Osteoblast (primary cell): ENCODE measurements at regions not wholly inside any gene's neighbourhood (a gene's known extent, or its start where the extent isn't known, plus 50 kb on each side); places are given as distances from the start of the nearest gene placed in this dataset.

Experiments used
- DNase-seq: peaks from one replicate; pipeline ENCODE4 v3.0.0; 2011; ENCODE audit warnings: low spot score, mixed read lengths; ENCODE audit not compliant: insufficient read length; ENCODE audit errors: missing footprints
- H2AFZ ChIP-seq: 2 replicates; pipeline ENCODE4 v1.6.0; 2011; ENCODE audit warnings: mild to moderate bottlenecking, low read length
- H3K27ac ChIP-seq: 2 replicates; pipeline ENCODE4 v1.5.1; 2011; ENCODE audit warnings: mild to moderate bottlenecking, low read depth, low read length, moderate library complexity
- H3K27me3 ChIP-seq: 2 replicates; pipeline ENCODE4 v1.6.0; 2012; ENCODE audit warnings: mild to moderate bottlenecking, control low read depth, inconsistent platforms, low read length, moderate library complexity; ENCODE audit not compliant: insufficient read depth
- H3K36me3 ChIP-seq: 2 replicates; pipeline ENCODE4 v1.5.1; 2011; ENCODE audit warnings: mild to moderate bottlenecking, low read length, control low read depth, moderate library complexity; ENCODE audit not compliant: insufficient read depth
- H3K4me1 ChIP-seq: 2 replicates; pipeline ENCODE4 v1.5.1; 2011; ENCODE audit warnings: mild to moderate bottlenecking, low read length, control low read depth, moderate library complexity; ENCODE audit not compliant: insufficient read depth
- H3K4me2 ChIP-seq: 2 replicates; pipeline ENCODE4 v1.6.0; 2011; ENCODE audit warnings: mild to moderate bottlenecking, low read length; ENCODE audit not compliant: insufficient read depth
- H3K4me3 ChIP-seq: fragments of 200-600 bp; sonication (generic); 3 replicates; pipeline ENCODE4 v1.5.1; 2012; ENCODE audit warnings: mild to moderate bottlenecking, low read length, inconsistent platforms; ENCODE audit not compliant: insufficient read depth
- H3K79me2 ChIP-seq: 2 replicates; pipeline ENCODE4 v1.6.0; 2012; ENCODE audit warnings: mild to moderate bottlenecking, low read length, control low read depth, inconsistent platforms; ENCODE audit not compliant: insufficient read depth
- H3K9me3 ChIP-seq: 2 replicates; pipeline ENCODE4 v1.5.1; 2011; ENCODE audit warnings: low read depth, low read length, control low read depth
- H4K20me1 ChIP-seq: 2 replicates; pipeline ENCODE4 v1.6.0; 2012; ENCODE audit warnings: mild to moderate bottlenecking, low read length, control low read depth; ENCODE audit not compliant: insufficient read depth
- TF ChIP-seq, protein P1 (sequence below): IDR thresholded peaks from 2 replicates; pipeline ENCODE4 v1.5.1; 2011; ENCODE audit warnings: mild to moderate bottlenecking, low read depth, low read length, moderate library complexity; ENCODE audit errors: extremely low read depth

DNA sequence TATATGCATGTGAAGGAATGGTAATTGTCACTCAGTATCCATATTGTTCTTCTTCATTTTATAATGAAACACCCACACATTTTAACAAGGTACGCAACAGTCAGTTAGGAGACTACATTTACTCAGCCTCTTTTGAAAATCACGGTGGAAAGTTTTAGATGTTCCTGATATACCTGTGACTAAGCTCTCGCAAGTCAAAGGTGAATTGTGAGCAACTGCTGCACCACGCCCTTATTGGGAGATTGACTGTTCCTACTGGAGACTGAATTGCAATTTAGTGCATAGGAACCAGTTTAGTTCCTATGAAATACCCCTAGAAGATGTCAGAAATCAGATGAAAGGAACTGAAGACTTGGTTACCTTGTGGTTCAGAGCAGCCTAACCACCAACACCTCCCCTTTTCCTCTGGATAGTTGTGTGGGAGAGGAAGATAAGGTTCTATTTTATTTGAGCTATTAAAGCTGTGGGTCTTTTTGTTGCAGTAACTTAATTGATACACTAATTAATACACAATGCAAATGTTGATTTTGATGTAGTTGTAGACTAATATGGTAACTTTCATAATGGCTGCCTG is 1280.5 kb upstream of the CDH2 start:
- H3K79me2 ChIP-seq: no peaks in the 10 kb centered on the region
- no peak overlapping the region for H3K4me3 ChIP-seq
- no peaks in the 10 kb centered on the region for H3K9me3 ChIP-seq
- H3K27me3 ChIP-seq: no peaks in the 10 kb centered on the region
- TF ChIP-seq, protein P1, sequence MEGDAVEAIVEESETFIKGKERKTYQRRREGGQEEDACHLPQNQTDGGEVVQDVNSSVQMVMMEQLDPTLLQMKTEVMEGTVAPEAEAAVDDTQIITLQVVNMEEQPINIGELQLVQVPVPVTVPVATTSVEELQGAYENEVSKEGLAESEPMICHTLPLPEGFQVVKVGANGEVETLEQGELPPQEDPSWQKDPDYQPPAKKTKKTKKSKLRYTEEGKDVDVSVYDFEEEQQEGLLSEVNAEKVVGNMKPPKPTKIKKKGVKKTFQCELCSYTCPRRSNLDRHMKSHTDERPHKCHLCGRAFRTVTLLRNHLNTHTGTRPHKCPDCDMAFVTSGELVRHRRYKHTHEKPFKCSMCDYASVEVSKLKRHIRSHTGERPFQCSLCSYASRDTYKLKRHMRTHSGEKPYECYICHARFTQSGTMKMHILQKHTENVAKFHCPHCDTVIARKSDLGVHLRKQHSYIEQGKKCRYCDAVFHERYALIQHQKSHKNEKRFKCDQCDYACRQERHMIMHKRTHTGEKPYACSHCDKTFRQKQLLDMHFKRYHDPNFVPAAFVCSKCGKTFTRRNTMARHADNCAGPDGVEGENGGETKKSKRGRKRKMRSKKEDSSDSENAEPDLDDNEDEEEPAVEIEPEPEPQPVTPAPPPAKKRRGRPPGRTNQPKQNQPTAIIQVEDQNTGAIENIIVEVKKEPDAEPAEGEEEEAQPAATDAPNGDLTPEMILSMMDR: no peak
- no peak overlapping the region for H2AFZ ChIP-seq
- no peaks in the 10 kb centered on the region for H3K36me3 ChIP-seq
- H4K20me1 ChIP-seq: no peaks in the 10 kb centered on the region
- no peaks in the 10 kb centered on the region for H3K4me1 ChIP-seq
- no peak for DNase-seq
- no peak overlapping the region for H3K4me2 ChIP-seq
- H3K27ac ChIP-seq: no peak overlapping the region

DNA sequence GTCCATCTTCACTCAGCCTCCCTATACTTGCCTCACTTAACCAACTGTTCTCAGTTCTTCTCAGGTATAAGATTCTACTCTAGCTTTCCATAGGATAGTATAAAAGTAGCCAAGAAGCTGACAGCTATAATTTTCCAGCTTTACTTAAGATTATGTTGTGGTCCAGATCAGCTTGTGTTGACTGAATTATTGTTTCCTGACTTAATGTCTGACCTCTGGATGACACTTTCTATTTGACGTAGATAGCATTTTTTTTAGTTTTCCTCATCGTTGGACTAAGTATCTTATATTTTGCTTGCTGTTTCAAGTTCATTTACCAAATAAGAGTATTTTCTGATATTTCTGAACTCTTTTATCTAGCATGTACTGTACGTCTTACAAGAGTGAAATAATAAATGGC is 1272.5 kb upstream of the CDH2 start:
- no peak for DNase-seq
- TF ChIP-seq, protein P1: no peak

DNA sequence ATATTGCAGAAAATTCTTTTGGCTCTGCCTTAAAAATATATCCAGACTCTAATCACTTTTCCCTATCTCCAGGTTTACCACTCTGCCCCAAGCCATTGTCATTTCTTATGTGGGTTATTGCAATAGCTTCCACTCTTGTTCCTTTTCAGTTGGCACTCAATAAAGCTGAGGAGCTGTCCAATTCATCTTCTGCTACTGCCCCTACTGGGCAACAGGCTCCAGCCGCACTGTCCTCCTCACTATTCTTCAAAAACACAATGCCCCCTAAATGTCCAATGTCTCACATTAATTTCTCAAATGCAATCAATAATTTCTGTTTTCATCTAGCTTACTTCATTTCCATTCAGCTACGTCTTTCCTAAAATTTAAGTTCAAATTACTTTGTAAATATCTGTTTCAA is 1262.5 kb upstream of the CDH2 start:
- no peaks in the 10 kb centered on the region for H3K4me1 ChIP-seq
- no peak for DNase-seq
- H2AFZ ChIP-seq: no peak overlapping the region
- no peak overlapping the region for H3K4me3 ChIP-seq
- H4K20me1 ChIP-seq: no peaks in the 10 kb centered on the region
- H3K27me3 ChIP-seq: no peaks in the 10 kb centered on the region
- TF ChIP-seq, protein P1: peak; percentile 38
- H3K4me2 ChIP-seq: no peak overlapping the region
- H3K9me3 ChIP-seq: no peaks in the 10 kb centered on the region
- H3K79me2 ChIP-seq: no peaks in the 10 kb centered on the region
- H3K27ac ChIP-seq: no peak overlapping the region
- no peaks in the 10 kb centered on the region for H3K36me3 ChIP-seq

More for the DNA sequence above, 1272.5 kb upstream of the CDH2 start:
- no peaks in the 10 kb centered on the region for H3K36me3 ChIP-seq
- H2AFZ ChIP-seq: peak overlapping the region; percentile 39
- H4K20me1 ChIP-seq: no peaks in the 10 kb centered on the region
- no peaks in the 10 kb centered on the region for H3K4me1 ChIP-seq
- no peak overlapping the region for H3K27ac ChIP-seq
- no peak overlapping the region for H3K4me2 ChIP-seq
- no peak overlapping the region for H3K4me3 ChIP-seq
- no peaks in the 10 kb centered on the region for H3K9me3 ChIP-seq
- H3K79me2 ChIP-seq: no peaks in the 10 kb centered on the region
- H3K27me3 ChIP-seq: no peaks in the 10 kb centered on the region

DNA sequence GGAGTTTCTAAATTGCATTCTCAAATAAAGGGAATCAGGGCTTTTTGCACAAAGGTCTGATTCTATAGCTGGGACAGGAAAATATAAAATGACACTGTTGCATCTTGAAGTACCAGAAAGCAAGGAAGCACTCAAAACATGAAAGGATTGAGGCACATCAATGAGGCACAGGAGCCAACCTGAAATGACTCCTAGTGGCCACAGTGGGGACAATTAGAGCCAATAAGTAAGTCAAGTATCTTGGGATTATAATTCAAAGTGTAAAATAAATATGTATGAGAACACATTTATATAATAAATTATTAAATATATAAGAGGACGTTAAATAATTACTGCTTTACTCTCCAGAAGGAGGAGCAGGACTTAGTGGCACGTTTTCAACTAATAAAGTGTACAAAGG is 1259.5 kb upstream of the CDH2 start:
- Histone ChIP-seq H3K9me3 (no peaks in the 10 kb centered on the region), H3K4me2 (no peak overlapping the region), H3K4me3 (no peak overlapping the region), H3K27me3 (no peaks in the 10 kb centered on the region), H2AFZ (no peak overlapping the region), H3K27ac (no peak overlapping the region), H3K4me1 (no peaks in the 10 kb centered on the region), H3K79me2 (no peaks in the 10 kb centered on the region), H4K20me1 (no peaks in the 10 kb centered on the region), H3K36me3 (no peaks in the 10 kb centered on the region)
- no peak for DNase-seq
- TF ChIP-seq, protein P1: peak; percentile 18
